ENCODE measurements at regions not wholly inside any gene's neighbourhood (a gene's known extent, or its start where the extent isn't known, plus 50 kb on each side); places are given as distances from the start of the nearest gene placed in this dataset.
"Not testable (repeated sequence)": the region's sequence is repeated elsewhere in the genome, so short reads cannot be mapped to it uniquely, and the experiment has no call there.

DNA sequence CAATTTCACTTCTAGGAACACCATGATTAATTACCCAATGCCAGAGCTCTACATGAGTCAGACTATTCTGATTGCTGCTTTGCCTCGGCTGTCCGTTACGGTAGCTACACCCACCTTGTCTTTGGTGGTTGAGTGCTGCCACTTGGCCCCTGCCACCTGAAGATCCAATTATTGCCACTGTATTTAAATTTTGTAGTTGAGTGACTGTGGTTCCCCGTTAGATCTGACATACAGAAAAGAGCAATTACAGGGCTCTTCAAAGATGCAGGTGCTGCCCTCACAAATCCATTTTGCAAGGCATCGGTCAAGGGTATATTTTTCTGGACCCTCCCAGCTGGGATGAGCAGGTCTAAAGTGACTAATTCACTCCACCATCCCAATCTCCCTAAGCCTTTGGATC, 383.5 kb upstream of the RUNX1 start:
- not testable (repeated sequence) for H3K27ac ChIP-seq (ENCODE audit: low read length); H3K4me3 ChIP-seq (ENCODE audit: low read length); H3K36me3 ChIP-seq (ENCODE audit: control insufficient read depth, insufficient read depth, low read length); H3K27me3 ChIP-seq (ENCODE audit: control insufficient read depth, insufficient read depth, low read length); H3K4me1 ChIP-seq (ENCODE audit: control insufficient read depth, insufficient read depth, low read length); DNase-seq
- 78% methylated on average over 1 of the region's 5 CpGs for WGBS (ENCODE audit: insufficient coverage)
- peaks cover 19% of the 10 kb centered on the region for H3K9me3 ChIP-seq (replicated peaks; ENCODE audit: control insufficient read depth, low read depth, low read length)

- DNase-seq, result no peak
- WGBS (ENCODE audit: insufficient coverage), result no CpG with 5 or more reads among the region's 3 CpGs
- H3K4me3 ChIP-seq (ENCODE audit: low read length), result no peak overlapping the region
- H3K36me3 ChIP-seq (ENCODE audit: control insufficient read depth, insufficient read depth, low read length), result no peaks in the 10 kb centered on the region
- H3K9me3 ChIP-seq (replicated peaks; ENCODE audit: control insufficient read depth, low read depth, low read length), result peaks cover 19% of the 10 kb centered on the region
- H3K27ac ChIP-seq (ENCODE audit: low read length), result no peak overlapping the region
- H3K4me1 ChIP-seq (ENCODE audit: control insufficient read depth, insufficient read depth, low read length), result peaks cover 3% of the 10 kb centered on the region
- H3K27me3 ChIP-seq (ENCODE audit: control insufficient read depth, insufficient read depth, low read length), result no peaks in the 10 kb centered on the region
These were observed 381.2 kb upstream of the RUNX1 start for GRCh38 chr21:35430260-35430659.

GRCh38 chr21:35428937-35429336, 379.8 kb upstream of the RUNX1 start:
- no peak overlapping the region for H3K4me3 ChIP-seq (ENCODE audit: low read length)
- no peaks in the 10 kb centered on the region for H3K36me3 ChIP-seq (ENCODE audit: control insufficient read depth, insufficient read depth, low read length)
- H3K27me3 ChIP-seq (ENCODE audit: control insufficient read depth, insufficient read depth, low read length), result no peaks in the 10 kb centered on the region
- peak overlapping the region; percentile 20 for H3K27ac ChIP-seq (ENCODE audit: low read length)
- peak; percentile 59 for DNase-seq
- peaks cover 16% of the 10 kb centered on the region for H3K9me3 ChIP-seq (replicated peaks; ENCODE audit: control insufficient read depth, low read depth, low read length)
- peaks cover 3% of the 10 kb centered on the region for H3K4me1 ChIP-seq (ENCODE audit: control insufficient read depth, insufficient read depth, low read length)

DNA sequence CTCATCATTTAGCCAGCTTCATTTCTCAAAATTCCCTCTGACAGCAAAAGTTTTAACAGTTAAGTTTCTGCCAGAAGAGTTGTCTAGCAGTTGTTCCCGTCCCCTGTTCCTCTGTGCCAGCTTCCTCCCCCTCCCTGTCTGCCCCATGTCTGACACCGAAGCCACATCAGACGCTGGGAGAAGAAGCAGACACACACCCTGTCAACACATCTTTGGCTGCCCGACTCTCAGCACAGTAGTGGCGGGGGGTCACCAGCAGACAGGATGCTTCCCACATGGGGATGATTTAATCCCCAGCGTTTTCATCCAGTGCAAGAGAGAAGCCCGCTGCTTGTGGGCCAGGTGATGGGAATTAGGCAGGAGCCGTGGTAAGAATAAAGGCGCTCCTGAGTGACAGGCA, 379.4 kb upstream of the RUNX1 start:
- H3K36me3 ChIP-seq (ENCODE audit: control insufficient read depth, insufficient read depth, low read length), result no peaks in the 10 kb centered on the region
- peak overlapping the region; percentile 20 for H3K27ac ChIP-seq (ENCODE audit: low read length)
- peaks cover 16% of the 10 kb centered on the region for H3K9me3 ChIP-seq (replicated peaks; ENCODE audit: control insufficient read depth, low read depth, low read length)
- H3K4me1 ChIP-seq (ENCODE audit: control insufficient read depth, insufficient read depth, low read length), result peaks cover 3% of the 10 kb centered on the region
- no peaks in the 10 kb centered on the region for H3K27me3 ChIP-seq (ENCODE audit: control insufficient read depth, insufficient read depth, low read length)
- peak; percentile 57 for DNase-seq
- whole genome bisulfite sequencing (ENCODE audit: insufficient coverage), result 0% methylated on average over 3 of the region's 9 CpGs
- H3K4me3 ChIP-seq (ENCODE audit: low read length), result no peak overlapping the region

GRCh38 chr21:35428001-35428320, 378.9 kb upstream of the RUNX1 start:
- no peak for DNase-seq
- Histone ChIP-seq H3K27me3 (ENCODE audit: control insufficient read depth, insufficient read depth, low read length) (no peaks in the 10 kb centered on the region), H3K27ac (ENCODE audit: low read length) (no peak overlapping the region), H3K36me3 (ENCODE audit: control insufficient read depth, insufficient read depth, low read length) (no peaks in the 10 kb centered on the region), H3K9me3 (replicated peaks; ENCODE audit: control insufficient read depth, low read depth, low read length) (peaks cover 15% of the 10 kb centered on the region), H3K4me1 (ENCODE audit: control insufficient read depth, insufficient read depth, low read length) (peaks cover 3% of the 10 kb centered on the region), H3K4me3 (ENCODE audit: low read length) (no peak overlapping the region)

- Histone ChIP-seq H3K9me3 (replicated peaks; ENCODE audit: control insufficient read depth, low read depth, low read length) (peaks cover 11% of the 10 kb centered on the region), H3K36me3 (ENCODE audit: control insufficient read depth, insufficient read depth, low read length) (no peaks in the 10 kb centered on the region), H3K27me3 (ENCODE audit: control insufficient read depth, insufficient read depth, low read length) (no peaks in the 10 kb centered on the region), H3K4me3 (ENCODE audit: low read length) (no peak overlapping the region), H3K27ac (ENCODE audit: low read length) (no peak overlapping the region), H3K4me1 (ENCODE audit: control insufficient read depth, insufficient read depth, low read length) (peaks cover 3% of the 10 kb centered on the region)
- no peak for DNase-seq
- WGBS (ENCODE audit: insufficient coverage), result 56% methylated on average over 4 of the region's 9 CpGs
These were observed 378.4 kb upstream of the RUNX1 start for GRCh38 chr21:35427320-35428000.

DNA sequence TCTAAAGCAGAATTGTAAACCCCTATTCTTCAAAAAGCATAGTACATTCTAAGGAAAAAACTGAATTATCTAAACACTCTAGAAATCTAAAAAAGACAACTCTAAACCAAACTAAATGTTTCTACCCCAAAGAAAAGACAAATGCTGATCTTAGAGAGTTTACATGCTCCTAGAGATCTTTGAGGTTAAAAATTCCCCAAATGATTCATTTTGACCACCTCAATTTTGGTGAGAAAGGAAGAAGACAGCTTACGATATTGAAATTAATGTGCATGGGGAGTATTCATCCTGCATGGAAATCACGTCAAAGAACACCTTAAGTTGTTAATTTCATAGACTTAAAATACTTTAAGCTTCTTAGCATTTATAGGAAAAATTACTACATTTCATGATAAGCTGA, 377.8 kb upstream of the RUNX1 start:
- DNase-seq, result no peak
- H3K9me3 ChIP-seq (replicated peaks; ENCODE audit: control insufficient read depth, low read depth, low read length), result peaks cover 11% of the 10 kb centered on the region
- H3K4me3 ChIP-seq (ENCODE audit: low read length), result no peak overlapping the region
- no peaks in the 10 kb centered on the region for H3K27me3 ChIP-seq (ENCODE audit: control insufficient read depth, insufficient read depth, low read length)
- peaks cover 3% of the 10 kb centered on the region for H3K4me1 ChIP-seq (ENCODE audit: control insufficient read depth, insufficient read depth, low read length)
- no CpG with 5 or more reads among the region's 2 CpGs for WGBS (ENCODE audit: insufficient coverage)
- H3K36me3 ChIP-seq (ENCODE audit: control insufficient read depth, insufficient read depth, low read length), result no peaks in the 10 kb centered on the region
- H3K27ac ChIP-seq (ENCODE audit: low read length), result no peak overlapping the region

DNA sequence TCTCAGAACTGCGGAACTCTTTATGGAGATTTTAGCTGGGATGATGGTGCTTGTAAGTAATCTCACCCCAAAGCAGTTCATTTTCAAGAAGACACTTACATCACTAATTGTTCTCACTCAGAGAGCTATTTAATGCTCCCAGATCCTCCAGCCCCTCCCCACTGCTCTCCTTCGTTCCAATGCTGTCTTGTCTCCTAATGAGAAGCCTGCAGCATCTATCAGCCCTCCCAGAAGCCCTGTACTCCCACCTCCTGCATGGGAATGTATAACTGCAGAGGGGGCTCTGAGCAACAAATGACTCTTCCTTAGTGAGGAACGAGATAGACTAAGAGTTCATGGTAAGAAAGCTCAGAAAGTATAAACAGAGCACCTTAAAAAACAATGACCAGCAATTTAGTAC, 377.4 kb upstream of the RUNX1 start:
- Histone ChIP-seq H3K36me3 (ENCODE audit: control insufficient read depth, insufficient read depth, low read length) (no peaks in the 10 kb centered on the region), H3K27ac (ENCODE audit: low read length) (no peak overlapping the region), H3K9me3 (replicated peaks; ENCODE audit: control insufficient read depth, low read depth, low read length) (peaks cover 10% of the 10 kb centered on the region), H3K4me3 (ENCODE audit: low read length) (no peak overlapping the region), H3K27me3 (ENCODE audit: control insufficient read depth, insufficient read depth, low read length) (no peaks in the 10 kb centered on the region), H3K4me1 (ENCODE audit: control insufficient read depth, insufficient read depth, low read length) (peaks cover 3% of the 10 kb centered on the region)
- DNase-seq, result no peak
- WGBS (ENCODE audit: insufficient coverage), result no CpG with 5 or more reads among the region's 3 CpGs

DNA sequence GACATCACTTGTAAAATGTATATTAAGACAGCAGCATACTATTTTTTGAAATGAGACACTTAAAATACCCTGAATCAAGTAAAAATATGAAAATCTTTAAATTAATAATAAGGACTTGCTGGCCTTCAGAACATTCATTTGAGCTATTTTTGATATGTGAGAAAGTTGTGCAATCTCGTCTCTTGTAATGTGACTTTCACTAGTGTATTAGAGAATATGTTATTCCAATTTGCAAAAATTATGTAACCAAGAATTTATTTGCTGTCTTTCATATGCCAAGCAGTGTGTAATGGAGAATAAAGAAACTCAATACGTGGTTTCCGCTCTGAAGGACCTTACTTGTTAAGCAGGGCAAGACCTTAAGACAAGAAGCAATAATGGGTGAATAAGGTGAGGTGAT, 375.0 kb upstream of the RUNX1 start:
- 80% methylated on average over 2 of the region's 3 CpGs for WGBS (ENCODE audit: insufficient coverage)
- Histone ChIP-seq H3K27me3 (ENCODE audit: control insufficient read depth, insufficient read depth, low read length) (no peaks in the 10 kb centered on the region), H3K27ac (ENCODE audit: low read length) (no peak overlapping the region), H3K9me3 (replicated peaks; ENCODE audit: control insufficient read depth, low read depth, low read length) (peaks cover 8% of the 10 kb centered on the region), H3K4me1 (ENCODE audit: control insufficient read depth, insufficient read depth, low read length) (peaks cover 3% of the 10 kb centered on the region), H3K4me3 (ENCODE audit: low read length) (no peak overlapping the region), H3K36me3 (ENCODE audit: control insufficient read depth, insufficient read depth, low read length) (no peaks in the 10 kb centered on the region)
- no peak for DNase-seq

- no peaks in the 10 kb centered on the region for H3K36me3 ChIP-seq (ENCODE audit: control insufficient read depth, insufficient read depth, low read length)
- H3K27me3 ChIP-seq (ENCODE audit: control insufficient read depth, insufficient read depth, low read length), result no peaks in the 10 kb centered on the region
- H3K4me1 ChIP-seq (ENCODE audit: control insufficient read depth, insufficient read depth, low read length), result peaks cover 2% of the 10 kb centered on the region
- H3K9me3 ChIP-seq (replicated peaks; ENCODE audit: control insufficient read depth, low read depth, low read length), result peaks cover 8% of the 10 kb centered on the region
- H3K27ac ChIP-seq (ENCODE audit: low read length), result no peak overlapping the region
- H3K4me3 ChIP-seq (ENCODE audit: low read length), result no peak overlapping the region
- no peak for DNase-seq
- no CpG with 5 or more reads among the region's 1 CpG for WGBS (ENCODE audit: insufficient coverage)
These were observed 374.6 kb upstream of the RUNX1 start for GRCh38 chr21:35423709-35424108.

DNA sequence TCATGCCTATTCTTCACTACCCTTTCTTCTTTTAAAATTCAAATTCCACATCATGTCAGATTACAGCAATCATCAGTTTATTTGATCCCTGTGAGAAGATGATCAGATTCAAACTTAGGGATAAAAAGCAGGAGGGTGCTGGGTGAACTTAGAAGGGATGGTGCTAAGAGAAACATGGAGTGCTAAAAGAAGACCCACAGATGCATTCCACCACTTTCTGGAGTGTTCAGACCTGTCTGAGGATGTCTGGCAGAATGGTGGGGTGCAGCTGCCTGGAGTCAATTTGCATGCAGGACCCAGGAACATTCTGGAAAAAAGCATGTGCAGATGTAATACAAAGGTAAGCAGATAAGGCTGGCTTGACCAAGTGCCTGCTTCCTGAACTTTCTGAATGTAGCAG, 372.9 kb upstream of the RUNX1 start:
- no peak overlapping the region for H3K4me3 ChIP-seq (ENCODE audit: low read length)
- H3K27ac ChIP-seq (ENCODE audit: low read length), result no peak overlapping the region

More for the DNA sequence above, 372.9 kb upstream of the RUNX1 start:
- no peaks in the 10 kb centered on the region for H3K36me3 ChIP-seq (ENCODE audit: control insufficient read depth, insufficient read depth, low read length)
- H3K4me1 ChIP-seq (ENCODE audit: control insufficient read depth, insufficient read depth, low read length), result no peaks in the 10 kb centered on the region
- H3K9me3 ChIP-seq (replicated peaks; ENCODE audit: control insufficient read depth, low read depth, low read length), result peaks cover 8% of the 10 kb centered on the region
- no peak for DNase-seq
- H3K27me3 ChIP-seq (ENCODE audit: control insufficient read depth, insufficient read depth, low read length), result no peaks in the 10 kb centered on the region
